ENCODE measurements at regions not wholly inside any gene's neighbourhood (a gene's known extent, or its start where the extent isn't known, plus 50 kb on each side); places are given as distances from the start of the nearest gene placed in this dataset.

- H3K36me3 ChIP-seq (ENCODE audit: control insufficient read depth, insufficient read depth, low read length), result no peaks in the 10 kb centered on the region
- H3K4me1 ChIP-seq (ENCODE audit: control insufficient read depth, insufficient read depth, low read length), result no peaks in the 10 kb centered on the region
- H3K27me3 ChIP-seq (ENCODE audit: control insufficient read depth, insufficient read depth, low read length), result no peaks in the 10 kb centered on the region
- no peak for DNase-seq
- 86% methylated on average over 1 of the region's 1 CpG for WGBS (ENCODE audit: insufficient coverage, low lambda C conversion rate)
- H3K9me3 ChIP-seq (ENCODE audit: control insufficient read depth, low read depth, low read length), result no peaks in the 10 kb centered on the region
- H3K4me3 ChIP-seq (ENCODE audit: low read length), result no peak overlapping the region
- no peak overlapping the region for H3K27ac ChIP-seq (ENCODE audit: low read length)
Measured at GRCh38 chr14:51307551-51307950, 67.5 kb downstream of the TMX1 start.

DNA sequence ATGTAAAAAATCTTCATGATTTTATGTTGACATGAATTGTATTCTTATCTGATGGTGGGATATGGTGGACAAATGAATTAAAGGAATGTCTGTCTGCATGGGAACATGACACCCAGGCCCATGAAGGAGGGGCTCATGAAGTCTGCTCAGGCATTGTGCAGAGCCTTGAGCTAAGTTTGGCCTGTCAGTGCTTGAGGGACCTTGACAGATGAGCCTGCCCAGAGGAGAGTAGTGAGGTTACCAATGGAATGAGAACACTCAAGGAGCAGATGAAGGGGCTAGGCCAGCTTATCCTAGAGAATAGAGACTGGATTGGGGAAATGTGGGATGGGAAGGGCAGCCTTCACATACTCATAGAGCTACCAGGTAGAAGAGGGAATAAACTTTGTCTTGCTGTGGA lies 68.8 kb downstream of the TMX1 start:
- H3K4me3 ChIP-seq (ENCODE audit: low read length), result no peak overlapping the region
- H3K36me3 ChIP-seq (ENCODE audit: control insufficient read depth, insufficient read depth, low read length), result no peaks in the 10 kb centered on the region
- no peaks in the 10 kb centered on the region for H3K4me1 ChIP-seq (ENCODE audit: control insufficient read depth, insufficient read depth, low read length)
- no peak for DNase-seq
- H3K27me3 ChIP-seq (ENCODE audit: control insufficient read depth, insufficient read depth, low read length), result no peaks in the 10 kb centered on the region
- H3K27ac ChIP-seq (ENCODE audit: low read length), result no peak overlapping the region
- H3K9me3 ChIP-seq (ENCODE audit: control insufficient read depth, low read depth, low read length), result no peaks in the 10 kb centered on the region

DNA sequence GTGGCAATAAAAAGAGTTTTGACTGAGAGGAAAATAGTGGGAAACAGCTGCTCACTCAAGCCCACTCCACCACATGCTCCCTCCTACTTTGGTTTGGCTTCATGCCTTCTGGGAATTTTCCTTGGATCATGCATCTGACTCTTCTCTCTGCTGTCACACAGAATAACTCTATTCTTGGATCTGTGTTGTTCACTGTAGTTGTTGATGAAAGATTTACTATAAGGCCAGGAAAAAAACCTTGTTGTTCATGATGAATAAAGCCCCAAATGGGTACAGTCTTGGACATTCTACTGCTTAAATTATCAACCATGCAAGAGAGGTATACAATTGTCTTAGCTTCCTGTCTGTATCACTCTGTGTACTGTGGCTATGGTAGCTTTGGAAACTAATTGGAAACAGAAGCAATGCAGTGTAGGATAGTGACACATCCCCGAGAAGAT lies 70.5 kb downstream of the TMX1 start:
- Histone ChIP-seq H3K27ac (ENCODE audit: low read length) (no peak overlapping the region), H3K36me3 (ENCODE audit: control insufficient read depth, insufficient read depth, low read length) (no peaks in the 10 kb centered on the region), H3K4me1 (ENCODE audit: control insufficient read depth, insufficient read depth, low read length) (no peaks in the 10 kb centered on the region), H3K27me3 (ENCODE audit: control insufficient read depth, insufficient read depth, low read length) (no peaks in the 10 kb centered on the region), H3K4me3 (ENCODE audit: low read length) (no peak overlapping the region), H3K9me3 (ENCODE audit: control insufficient read depth, low read depth, low read length) (no peaks in the 10 kb centered on the region)
- DNase-seq, result peak; percentile 14 to 29
- no CpG with 5 or more reads among the region's 1 CpG for WGBS (ENCODE audit: insufficient coverage, low lambda C conversion rate)

DNA sequence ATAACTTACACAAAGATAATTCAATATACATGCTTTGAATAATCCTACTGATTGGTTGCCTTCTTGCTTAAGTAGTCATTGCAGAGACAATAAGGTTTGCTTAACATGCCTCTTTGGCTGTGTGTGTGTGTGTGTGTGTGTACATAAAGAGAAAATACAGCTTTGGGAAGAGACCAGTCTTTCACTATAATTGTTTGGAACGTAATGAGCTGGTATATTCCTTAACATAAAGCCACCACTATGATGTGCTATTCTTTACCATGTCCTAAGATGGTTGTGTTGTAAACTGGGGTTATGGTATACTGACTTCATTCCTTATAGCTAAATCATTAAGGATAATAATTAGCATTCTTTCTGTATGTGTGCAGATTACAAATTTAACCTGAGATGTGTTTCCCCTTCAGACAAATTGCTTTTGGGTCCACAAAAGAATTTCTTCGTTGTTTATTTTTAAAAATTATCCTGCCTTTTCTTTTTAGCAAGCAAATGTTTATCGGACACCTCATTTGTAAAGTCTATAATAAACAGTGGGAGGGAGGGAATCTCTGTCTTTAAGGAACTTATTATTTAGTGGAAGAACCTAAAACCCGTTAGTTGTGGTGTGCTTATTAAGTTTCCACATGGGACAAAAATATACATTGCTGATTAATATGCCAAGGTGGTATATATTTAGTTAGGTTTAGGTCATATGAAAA lies 74.4 kb downstream of the TMX1 start:
- Histone ChIP-seq H3K36me3 (ENCODE audit: control insufficient read depth, insufficient read depth, low read length) (no peaks in the 10 kb centered on the region), H3K27me3 (ENCODE audit: control insufficient read depth, insufficient read depth, low read length) (no peaks in the 10 kb centered on the region), H3K27ac (ENCODE audit: low read length) (no peak overlapping the region), H3K4me3 (ENCODE audit: low read length) (no peak overlapping the region), H3K9me3 (ENCODE audit: control insufficient read depth, low read depth, low read length) (no peaks in the 10 kb centered on the region), H3K4me1 (ENCODE audit: control insufficient read depth, insufficient read depth, low read length) (no peaks in the 10 kb centered on the region)
- WGBS (ENCODE audit: insufficient coverage, low lambda C conversion rate), result 72% methylated on average over 2 of the region's 4 CpGs
- no peak for DNase-seq

DNA sequence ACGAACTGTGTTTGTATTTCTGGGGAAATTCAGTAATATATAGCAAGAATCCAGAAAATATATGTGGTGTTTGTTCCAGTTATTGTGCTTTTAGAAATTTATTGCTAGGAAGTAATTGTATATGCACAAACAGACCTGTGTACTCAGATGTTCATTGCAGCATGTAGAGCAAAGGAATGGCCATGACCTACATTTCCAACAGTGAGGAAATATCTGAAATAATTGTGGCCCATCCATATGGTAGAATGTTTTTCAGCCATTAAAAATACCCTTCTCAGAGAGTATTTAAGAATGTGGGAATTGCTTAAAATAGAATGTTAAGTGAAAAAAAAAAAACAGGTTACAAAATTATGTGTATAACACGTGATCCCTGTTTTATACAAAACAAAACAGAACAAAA lies 77.3 kb downstream of the TMX1 start:
- DNase-seq, result no peak
- Histone ChIP-seq H3K36me3 (ENCODE audit: control insufficient read depth, insufficient read depth, low read length) (no peaks in the 10 kb centered on the region), H3K4me3 (ENCODE audit: low read length) (no peak overlapping the region), H3K27ac (ENCODE audit: low read length) (no peak overlapping the region), H3K9me3 (ENCODE audit: control insufficient read depth, low read depth, low read length) (no peaks in the 10 kb centered on the region), H3K27me3 (ENCODE audit: control insufficient read depth, insufficient read depth, low read length) (no peaks in the 10 kb centered on the region), H3K4me1 (ENCODE audit: control insufficient read depth, insufficient read depth, low read length) (no peaks in the 10 kb centered on the region)
- WGBS (ENCODE audit: insufficient coverage, low lambda C conversion rate), result 100% methylated on average over 2 of the region's 2 CpGs

- DNase-seq, result no peak
- H3K36me3 ChIP-seq (ENCODE audit: control insufficient read depth, insufficient read depth, low read length), result no peaks in the 10 kb centered on the region
- H3K9me3 ChIP-seq (ENCODE audit: control insufficient read depth, low read depth, low read length), result no peaks in the 10 kb centered on the region
- H3K4me3 ChIP-seq (ENCODE audit: low read length), result no peak overlapping the region
- no peaks in the 10 kb centered on the region for H3K4me1 ChIP-seq (ENCODE audit: control insufficient read depth, insufficient read depth, low read length)
- H3K27me3 ChIP-seq (ENCODE audit: control insufficient read depth, insufficient read depth, low read length), result no peaks in the 10 kb centered on the region
- no peak overlapping the region for H3K27ac ChIP-seq (ENCODE audit: low read length)
- WGBS (ENCODE audit: insufficient coverage, low lambda C conversion rate), result no CpG with 5 or more reads among the region's 6 CpGs
Measured at GRCh38 chr14:51318813-51319597, 79.0 kb downstream of the TMX1 start.

- WGBS (ENCODE audit: insufficient coverage, low lambda C conversion rate), result 71% methylated on average over 1 of the region's 3 CpGs
- no peak overlapping the region for H3K4me3 ChIP-seq (ENCODE audit: low read length)
- H3K27ac ChIP-seq (ENCODE audit: low read length), result no peak overlapping the region
- no peaks in the 10 kb centered on the region for H3K9me3 ChIP-seq (ENCODE audit: control insufficient read depth, low read depth, low read length)
- no peak for DNase-seq
- H3K36me3 ChIP-seq (ENCODE audit: control insufficient read depth, insufficient read depth, low read length), result no peaks in the 10 kb centered on the region
- H3K27me3 ChIP-seq (ENCODE audit: control insufficient read depth, insufficient read depth, low read length), result no peaks in the 10 kb centered on the region
- no peaks in the 10 kb centered on the region for H3K4me1 ChIP-seq (ENCODE audit: control insufficient read depth, insufficient read depth, low read length)
Measured at GRCh38 chr14:51321036-51321435, 81.0 kb downstream of the TMX1 start.

DNA sequence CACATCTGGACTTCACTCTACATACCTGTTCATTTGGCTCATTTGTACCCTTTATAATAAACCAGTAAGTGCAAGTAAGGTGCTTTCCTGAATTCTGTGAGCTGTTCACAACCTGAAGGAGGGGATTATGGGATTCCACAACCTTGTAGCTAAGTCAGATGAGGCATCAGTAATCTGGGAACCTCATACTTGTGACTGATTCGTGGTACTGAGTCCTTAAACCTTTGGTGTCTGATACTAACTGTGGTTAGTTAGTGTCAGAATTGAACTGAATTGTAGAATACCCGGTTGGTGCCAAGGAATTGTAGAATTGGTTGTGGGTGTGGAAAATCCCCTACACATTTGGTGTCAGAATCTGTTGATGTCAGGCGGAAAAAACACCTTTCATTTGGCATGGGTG lies 83.4 kb downstream of the TMX1 start:
- no peaks in the 10 kb centered on the region for H3K4me1 ChIP-seq (ENCODE audit: control insufficient read depth, insufficient read depth, low read length)
- no peaks in the 10 kb centered on the region for H3K27me3 ChIP-seq (ENCODE audit: control insufficient read depth, insufficient read depth, low read length)
- WGBS (ENCODE audit: insufficient coverage, low lambda C conversion rate), result no CpG with 5 or more reads among the region's 3 CpGs
- no peak overlapping the region for H3K4me3 ChIP-seq (ENCODE audit: low read length)
- H3K27ac ChIP-seq (ENCODE audit: low read length), result no peak overlapping the region
- no peak for DNase-seq
- H3K36me3 ChIP-seq (ENCODE audit: control insufficient read depth, insufficient read depth, low read length), result no peaks in the 10 kb centered on the region
- H3K9me3 ChIP-seq (ENCODE audit: control insufficient read depth, low read depth, low read length), result no peaks in the 10 kb centered on the region

DNA sequence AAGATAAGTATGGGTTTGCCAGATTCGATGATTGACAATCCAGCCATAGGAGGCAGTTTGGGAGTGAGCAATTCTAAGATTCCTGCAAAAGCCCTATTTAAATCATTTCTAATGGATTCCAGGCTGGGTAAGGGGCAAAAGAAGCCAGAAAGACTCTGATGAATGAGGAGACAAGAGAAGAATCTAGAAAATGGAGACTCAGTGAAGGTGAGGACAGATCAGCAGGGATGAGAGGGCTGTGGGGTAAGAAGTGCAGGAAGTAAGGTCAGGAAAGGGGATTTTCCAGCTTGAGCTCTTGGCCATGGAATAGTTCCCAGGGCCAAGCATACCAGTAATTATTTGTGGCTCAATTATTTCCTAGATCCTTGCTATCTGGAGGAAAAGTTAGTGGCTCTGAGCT lies 87.3 kb downstream of the TMX1 start:
- no peaks in the 10 kb centered on the region for H3K4me1 ChIP-seq (ENCODE audit: control insufficient read depth, insufficient read depth, low read length)
- no peak overlapping the region for H3K27ac ChIP-seq (ENCODE audit: low read length)
- no peaks in the 10 kb centered on the region for H3K9me3 ChIP-seq (ENCODE audit: control insufficient read depth, low read depth, low read length)
- no peak for DNase-seq
- no CpG with 5 or more reads among the region's 1 CpG for WGBS (ENCODE audit: insufficient coverage, low lambda C conversion rate)
- H3K36me3 ChIP-seq (ENCODE audit: control insufficient read depth, insufficient read depth, low read length), result no peaks in the 10 kb centered on the region
- H3K27me3 ChIP-seq (ENCODE audit: control insufficient read depth, insufficient read depth, low read length), result no peaks in the 10 kb centered on the region
- H3K4me3 ChIP-seq (ENCODE audit: low read length), result no peak overlapping the region

GRCh38 chr14:51328064-51328771 lies 88.2 kb downstream of the TMX1 start:
- no peaks in the 10 kb centered on the region for H3K27me3 ChIP-seq (ENCODE audit: control insufficient read depth, insufficient read depth, low read length)
- WGBS (ENCODE audit: insufficient coverage, low lambda C conversion rate), result no CpG with 5 or more reads among the region's 5 CpGs
- H3K9me3 ChIP-seq (ENCODE audit: control insufficient read depth, low read depth, low read length), result no peaks in the 10 kb centered on the region
- H3K27ac ChIP-seq (ENCODE audit: low read length), result no peak overlapping the region
- no peak overlapping the region for H3K4me3 ChIP-seq (ENCODE audit: low read length)
- no peaks in the 10 kb centered on the region for H3K4me1 ChIP-seq (ENCODE audit: control insufficient read depth, insufficient read depth, low read length)
- H3K36me3 ChIP-seq (ENCODE audit: control insufficient read depth, insufficient read depth, low read length), result no peaks in the 10 kb centered on the region
- DNase-seq, result peak in 1 of 2 donors; percentile 11
